HepG2 (cell line): ENCODE measurements at regions not wholly inside any gene's neighbourhood (a gene's known extent, or its start where the extent isn't known, plus 50 kb on each side); places are given as distances from the start of the nearest gene placed in this dataset.

ENCODE experiments used
- CENPX ChIP-seq: sonication (generic); formaldehyde crosslinking; IDR thresholded peaks from 2 replicates; pipeline ENCODE4 v1.9.0; 2021; ENCODE audit warnings: mild to moderate bottlenecking, missing genetic modification reagents, moderate library complexity
- HINFP ChIP-seq: sonication (generic); formaldehyde crosslinking; IDR thresholded peaks from 2 replicates; pipeline ENCODE4 v1.4.0; 2020; ENCODE audit warnings: low read depth, mild to moderate bottlenecking, missing genetic modification reagents
- ISL2 ChIP-seq: sonication (generic); formaldehyde crosslinking; IDR thresholded peaks from 2 replicates; pipeline ENCODE4 v1.5.0; 2020; ENCODE audit warnings: missing genetic modification reagents
- MAX ChIP-seq: IDR thresholded peaks from 2 replicates; pipeline ENCODE4 v1.6.1; 2012; ENCODE audit warnings: inconsistent platforms
- MXD4 ChIP-seq: IDR thresholded peaks from 2 replicates; pipeline ENCODE4 v1.6.1; 2016; ENCODE audit warnings: mild to moderate bottlenecking, missing biosample characterization, missing genetic modification reagents
- NCOA2 ChIP-seq: sonication (generic); formaldehyde crosslinking; IDR thresholded peaks from 2 replicates; pipeline ENCODE4 v1.8.0; 2022; ENCODE audit warnings: inconsistent platforms
- NFAT5 ChIP-seq: sonication (generic); formaldehyde crosslinking; IDR thresholded peaks from 2 replicates; pipeline ENCODE4 v1.4.0; 2020; ENCODE audit warnings: missing genetic modification reagents
- RARA ChIP-seq: IDR thresholded peaks from 2 replicates; pipeline ENCODE4 v1.6.1; 2016; ENCODE audit warnings: missing genetic modification reagents, missing compliant biosample characterization
- RELA ChIP-seq: sonication (generic); formaldehyde crosslinking; IDR thresholded peaks from 2 replicates; pipeline ENCODE4 v1.4.0; 2020; ENCODE audit warnings: missing genetic modification reagents
- SNRNP70 ChIP-seq: fragments of 200-400 bp; formaldehyde crosslinking; IDR thresholded peaks from 2 replicates; pipeline ENCODE4 v1.6.1; 2017; ENCODE audit warnings: mild to moderate bottlenecking, low read depth, low read length, moderate library complexity
- SRF ChIP-seq: IDR thresholded peaks from 2 replicates; pipeline ENCODE4 v1.6.1; 2011; ENCODE audit warnings: mild to moderate bottlenecking, low read depth, low read length, moderate library complexity
- ZBTB7A ChIP-seq: sonication (generic); formaldehyde crosslinking; IDR thresholded peaks from 2 replicates; pipeline ENCODE4 v1.8.0; 2022; ENCODE audit warnings: mild to moderate bottlenecking, missing genetic modification reagents
- ZFX ChIP-seq: sonication (generic); formaldehyde crosslinking; IDR thresholded peaks from 2 replicates; pipeline ENCODE4 v1.4.0; 2020; ENCODE audit warnings: mild to moderate bottlenecking, low read depth, missing genetic modification reagents, moderate library complexity
- ZMYM2 ChIP-seq: sonication (generic); formaldehyde crosslinking; IDR thresholded peaks from 2 replicates; pipeline ENCODE4 v1.8.0; 2022; ENCODE audit warnings: mild to moderate bottlenecking, missing genetic modification reagents
- ZNF224 ChIP-seq: sonication (generic); formaldehyde crosslinking; IDR thresholded peaks from 2 replicates; pipeline ENCODE4 v1.5.0; 2020; ENCODE audit warnings: mild to moderate bottlenecking, missing genetic modification reagents
- ZNF44 ChIP-seq: sonication (generic); formaldehyde crosslinking; IDR thresholded peaks from 2 replicates; pipeline ENCODE4 v1.5.1; 2020; ENCODE audit warnings: mild to moderate bottlenecking, missing genetic modification reagents
- ZNF768 ChIP-seq: sonication (generic); formaldehyde crosslinking; IDR thresholded peaks from 2 replicates; pipeline ENCODE4 v1.4.0; 2020; ENCODE audit warnings: missing genetic modification reagents
- ZSCAN31 ChIP-seq: sonication (generic); formaldehyde crosslinking; IDR thresholded peaks from 2 replicates; pipeline ENCODE4 v1.5.0; 2020; ENCODE audit warnings: low read depth, mild to moderate bottlenecking, missing genetic modification reagents
- TF ChIP-seq, protein P1 (sequence below): sonication (generic); formaldehyde crosslinking; IDR thresholded peaks from 2 replicates; pipeline ENCODE4 v1.8.0; 2022; ENCODE audit warnings: mild to moderate bottlenecking, missing genetic modification reagents; ENCODE audit not compliant: insufficient replicate concordance
- TF ChIP-seq, protein P2 (sequence below): IDR thresholded peaks from 2 replicates; pipeline ENCODE4 v1.6.1; 2016; ENCODE audit warnings: mild to moderate bottlenecking

DNA sequence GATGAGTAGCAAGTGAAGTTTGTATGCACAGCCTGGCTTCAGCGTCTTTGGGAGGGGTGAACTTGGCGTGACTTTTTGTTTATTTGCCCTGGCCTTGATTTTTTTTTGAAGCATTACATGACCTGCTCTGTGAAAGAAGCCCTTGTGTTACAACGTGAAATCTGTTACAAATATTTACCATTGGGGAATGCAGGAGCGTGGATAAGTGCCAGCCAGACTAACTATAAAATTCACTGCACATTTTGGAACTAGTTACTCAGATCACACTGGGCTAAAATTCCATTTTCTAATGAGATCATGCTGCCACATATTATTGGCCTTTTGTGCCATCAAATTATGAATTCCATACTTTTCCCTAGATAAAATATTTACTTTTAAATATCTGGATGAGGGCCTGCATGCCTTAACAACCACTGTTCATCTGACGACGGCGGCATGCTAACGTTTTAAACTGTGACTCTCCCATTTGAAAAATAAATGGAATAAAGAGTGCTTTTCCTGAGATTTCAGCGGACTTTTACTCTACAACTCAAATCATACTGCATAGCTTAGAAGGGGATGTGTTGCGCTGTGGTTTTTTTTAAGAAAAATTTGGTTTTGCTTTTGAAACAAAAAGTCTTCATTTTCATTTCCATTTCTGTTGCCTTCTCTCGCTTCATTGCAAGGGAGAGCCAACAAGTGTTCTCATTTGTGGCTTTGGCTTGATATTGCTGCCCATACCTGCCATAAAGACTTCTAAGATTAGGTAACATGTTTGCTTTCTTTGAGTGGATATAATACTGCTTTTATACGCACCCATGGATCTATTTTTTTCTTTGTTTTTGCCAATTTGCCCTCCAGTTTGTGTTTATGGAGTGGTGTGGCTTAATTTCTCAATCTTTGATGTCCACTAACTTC, 352.2 kb downstream of the TFEC start (continued):
- no peak for TF ChIP-seq MXD4 (CRISPR knock-in tag)
- no peak for TF ChIP-seq SRF
- TF ChIP-seq HINFP (CRISPR knock-in tag): no peak
- TF ChIP-seq MAX: 0 out of 2 replicates have a peak, but pooled peaks have one; percentile 25
- peak; percentile 93 for TF ChIP-seq NCOA2
- TF ChIP-seq, protein P1, sequence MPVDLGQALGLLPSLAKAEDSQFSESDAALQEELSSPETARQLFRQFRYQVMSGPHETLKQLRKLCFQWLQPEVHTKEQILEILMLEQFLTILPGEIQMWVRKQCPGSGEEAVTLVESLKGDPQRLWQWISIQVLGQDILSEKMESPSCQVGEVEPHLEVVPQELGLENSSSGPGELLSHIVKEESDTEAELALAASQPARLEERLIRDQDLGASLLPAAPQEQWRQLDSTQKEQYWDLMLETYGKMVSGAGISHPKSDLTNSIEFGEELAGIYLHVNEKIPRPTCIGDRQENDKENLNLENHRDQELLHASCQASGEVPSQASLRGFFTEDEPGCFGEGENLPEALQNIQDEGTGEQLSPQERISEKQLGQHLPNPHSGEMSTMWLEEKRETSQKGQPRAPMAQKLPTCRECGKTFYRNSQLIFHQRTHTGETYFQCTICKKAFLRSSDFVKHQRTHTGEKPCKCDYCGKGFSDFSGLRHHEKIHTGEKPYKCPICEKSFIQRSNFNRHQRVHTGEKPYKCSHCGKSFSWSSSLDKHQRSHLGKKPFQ: no peak
- TF ChIP-seq, protein P2, sequence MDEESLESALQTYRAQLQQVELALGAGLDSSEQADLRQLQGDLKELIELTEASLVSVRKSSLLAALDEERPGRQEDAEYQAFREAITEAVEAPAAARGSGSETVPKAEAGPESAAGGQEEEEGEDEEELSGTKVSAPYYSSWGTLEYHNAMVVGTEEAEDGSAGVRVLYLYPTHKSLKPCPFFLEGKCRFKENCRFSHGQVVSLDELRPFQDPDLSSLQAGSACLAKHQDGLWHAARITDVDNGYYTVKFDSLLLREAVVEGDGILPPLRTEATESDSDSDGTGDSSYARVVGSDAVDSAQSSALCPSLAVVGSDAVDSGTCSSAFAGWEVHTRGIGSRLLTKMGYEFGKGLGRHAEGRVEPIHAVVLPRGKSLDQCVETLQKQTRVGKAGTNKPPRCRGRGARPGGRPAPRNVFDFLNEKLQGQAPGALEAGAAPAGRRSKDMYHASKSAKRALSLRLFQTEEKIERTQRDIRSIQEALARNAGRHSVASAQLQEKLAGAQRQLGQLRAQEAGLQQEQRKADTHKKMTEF (CRISPR knock-in tag): peak; percentile 81
- no peak for TF ChIP-seq ZNF44
- no peak for TF ChIP-seq ZFX (CRISPR knock-in tag)
- TF ChIP-seq ZNF224 (CRISPR knock-in tag): no peak
- TF ChIP-seq RELA (CRISPR knock-in tag): no peak
- no peak for TF ChIP-seq ZNF768 (CRISPR knock-in tag)
- no peak for TF ChIP-seq SNRNP70
- TF ChIP-seq ISL2: peak; percentile 72
- peak; percentile 99 for TF ChIP-seq RARA
- no peak for TF ChIP-seq NFAT5
- TF ChIP-seq CENPX (CRISPR knock-in tag): no peak
- no peak for TF ChIP-seq ZMYM2
- no peak for TF ChIP-seq ZBTB7A (CRISPR knock-in tag)
- TF ChIP-seq ZSCAN31: no peak
